Left kidney (tissue), 1 donor: ENCODE measurements at regions not wholly inside any gene's neighbourhood (a gene's known extent, or its start where the extent isn't known, plus 50 kb on each side); places are given as distances from the start of the nearest gene placed in this dataset.
"Not testable (repeated sequence)": the region's sequence is repeated elsewhere in the genome, so short reads cannot be mapped to it uniquely, and the experiment has no call there.

ENCODE experiments used
- DNase-seq: peaks from one replicate; pipeline ENCODE4 v3.0.0-alpha.2; 2013

- DNase-seq, result no peak
Measured at GRCh38 chr10:57675125-57675524, 592.6 kb downstream of the IPMK start.

GRCh38 chr10:57673446-57673960 lies 594.2 kb downstream of the IPMK start:
- DNase-seq, result no peak

GRCh38 chr10:57664815-57665214 lies 602.9 kb downstream of the IPMK start:
- DNase-seq, result no peak

- no peak for DNase-seq
Measured at GRCh38 chr10:57663401-57663800, 604.3 kb downstream of the IPMK start.

GRCh38 chr10:57661206-57661605 lies 606.5 kb downstream of the IPMK start:
- DNase-seq, result no peak

- peak; percentile 44 for DNase-seq
Measured at GRCh38 chr10:57657164-57657765, 610.4 kb downstream of the IPMK start.

- DNase-seq, result no peak
Measured at GRCh38 chr10:57654856-57655255, 612.8 kb downstream of the IPMK start.

GRCh38 chr10:57645108-57645507 lies 622.6 kb downstream of the IPMK start:
- not testable (repeated sequence) for DNase-seq

- DNase-seq, result no peak
Measured at GRCh38 chr10:57638411-57638810, 629.3 kb downstream of the IPMK start.

- DNase-seq, result peak; percentile 30
Measured at GRCh38 chr10:57628592-57629284, 639.0 kb downstream of the IPMK start.

GRCh38 chr10:57627642-57628178 lies 640.0 kb downstream of the IPMK start:
- DNase-seq, result no peak

GRCh38 chr10:57624856-57625592 lies 642.7 kb downstream of the IPMK start:
- DNase-seq, result no peak

GRCh38 chr10:57624066-57624465 lies 643.6 kb downstream of the IPMK start:
- DNase-seq, result no peak

GRCh38 chr10:57621466-57621865 lies 646.2 kb downstream of the IPMK start:
- DNase-seq, result no peak

GRCh38 chr10:57605948-57606485 lies 661.7 kb downstream of the IPMK start:
- no peak for DNase-seq

GRCh38 chr10:57599440-57599839 lies 668.3 kb downstream of the IPMK start:
- DNase-seq, result no peak

GRCh38 chr10:57593983-57594573 lies 673.6 kb downstream of the IPMK start:
- DNase-seq, result no peak

GRCh38 chr10:57579926-57580325 lies 687.8 kb downstream of the IPMK start:
- peak; percentile 2 for DNase-seq

GRCh38 chr10:57562211-57562610 lies 705.5 kb downstream of the IPMK start:
- no peak for DNase-seq

GRCh38 chr10:57551774-57552173 lies 715.9 kb downstream of the IPMK start:
- DNase-seq, result not testable (repeated sequence)

- no peak for DNase-seq
Measured at GRCh38 chr10:57535306-57535705, 732.4 kb downstream of the IPMK start.

- no peak for DNase-seq
Measured at GRCh38 chr10:57513637-57514036, 754.1 kb downstream of the IPMK start.
